Mesothelial cell of epicardium (in vitro differentiated cells): ENCODE measurements at regions not wholly inside any gene's neighbourhood (a gene's known extent, or its start where the extent isn't known, plus 50 kb on each side); places are given as distances from the start of the nearest gene placed in this dataset.

Experiments used
- DNase-seq, 2 experiments: peaks; one replicate each; pipeline ENCODE4 v3.0.0; 2021; ENCODE audit warnings: low spot score in 2 of 2; ENCODE audit not compliant: unreplicated experiment in 2 of 2
- H3K27ac Mint-ChIP-seq: 2 replicates; pipeline ENCODE4 v1.8.0; 2021; ENCODE audit warnings: mixed read lengths
- H3K27me3 Mint-ChIP-seq: 2 replicates; pipeline ENCODE4 v1.8.0; 2021; ENCODE audit warnings: low read depth, mixed read lengths
- H3K36me3 Mint-ChIP-seq: 2 replicates; pipeline ENCODE4 v1.8.0; 2021; ENCODE audit warnings: mixed read lengths
- H3K4me1 Mint-ChIP-seq: 2 replicates; pipeline ENCODE4 v1.8.0; 2021; ENCODE audit warnings: mixed read lengths
- H3K4me3 Mint-ChIP-seq: 2 replicates; pipeline ENCODE4 v1.8.0; 2021; ENCODE audit warnings: mild to moderate bottlenecking, moderate library complexity, mixed read lengths
- H3K9me3 Mint-ChIP-seq: 2 replicates; pipeline ENCODE4 v1.8.0; 2021; ENCODE audit warnings: mixed read lengths
- CTCF ChIP-seq: fragments of 200-600 bp; sonication (generic); IDR thresholded peaks from one replicate; pipeline ENCODE4 v1.5.0; 2021; ENCODE audit warnings: antibody characterized with exemption; ENCODE audit not compliant: unreplicated experiment

GRCh38 chr19:32206065-32206464, 139.3 kb upstream of the ZNF507 start:
- Mint-ChIP-seq H3K36me3 (peaks cover 4% of the 10 kb centered on the region), H3K9me3 (peaks cover 20% of the 10 kb centered on the region), H3K27me3 (peaks cover 15% of the 10 kb centered on the region), H3K27ac (no peak overlapping the region), H3K4me1 (no peaks in the 10 kb centered on the region), H3K4me3 (no peak overlapping the region)
- DNase-seq: no peak
- no peak for TF ChIP-seq CTCF

GRCh38 chr19:32208060-32208459, 137.3 kb upstream of the ZNF507 start:
- Mint-ChIP-seq H3K27ac (no peak overlapping the region), H3K9me3 (peaks cover 40% of the 10 kb centered on the region), H3K36me3 (peaks cover 8% of the 10 kb centered on the region), H3K27me3 (peaks cover 16% of the 10 kb centered on the region), H3K4me1 (no peaks in the 10 kb centered on the region), H3K4me3 (no peak overlapping the region)
- DNase-seq: no peak
- TF ChIP-seq CTCF: no peak

- Mint-ChIP-seq H3K27ac (no peak overlapping the region), H3K36me3 (no peaks in the 10 kb centered on the region), H3K4me3 (no peak overlapping the region), H3K4me1 (peaks cover 25% of the 10 kb centered on the region), H3K27me3 (peaks cover 11% of the 10 kb centered on the region), H3K9me3 (peaks cover 7% of the 10 kb centered on the region)
- no peak for TF ChIP-seq CTCF
- DNase-seq: no peak
Observed at GRCh38 chr19:32219392-32219791, 126.0 kb upstream of the ZNF507 start.

GRCh38 chr19:32219881-32220472, 125.4 kb upstream of the ZNF507 start:
- H3K27me3 Mint-ChIP-seq: peaks cover 16% of the 10 kb centered on the region
- H3K27ac Mint-ChIP-seq: no peak overlapping the region
- H3K4me1 Mint-ChIP-seq: peaks cover 29% of the 10 kb centered on the region
- no peak for DNase-seq
- H3K9me3 Mint-ChIP-seq: peaks cover 2% of the 10 kb centered on the region
- no peaks in the 10 kb centered on the region for H3K36me3 Mint-ChIP-seq
- no peak for TF ChIP-seq CTCF
- no peak overlapping the region for H3K4me3 Mint-ChIP-seq

GRCh38 chr19:32220951-32221350, 124.5 kb upstream of the ZNF507 start:
- Mint-ChIP-seq H3K27ac (peak overlapping the region; percentile 8), H3K27me3 (peaks cover 24% of the 10 kb centered on the region), H3K4me1 (peaks cover 27% of the 10 kb centered on the region), H3K9me3 (no peaks in the 10 kb centered on the region), H3K4me3 (no peak overlapping the region), H3K36me3 (no peaks in the 10 kb centered on the region)
- no peak for TF ChIP-seq CTCF
- DNase-seq: no peak

GRCh38 chr19:32222556-32222955, 122.9 kb upstream of the ZNF507 start:
- Mint-ChIP-seq H3K27ac (no peak overlapping the region), H3K4me1 (peaks cover 27% of the 10 kb centered on the region), H3K27me3 (peaks cover 36% of the 10 kb centered on the region), H3K9me3 (no peaks in the 10 kb centered on the region), H3K4me3 (no peak overlapping the region), H3K36me3 (no peaks in the 10 kb centered on the region)
- TF ChIP-seq CTCF: no peak
- no peak for DNase-seq
